ENCODE measurements at regions not wholly inside any gene's neighbourhood (a gene's known extent, or its start where the extent isn't known, plus 50 kb on each side); places are given as distances from the start of the nearest gene placed in this dataset.

DNA sequence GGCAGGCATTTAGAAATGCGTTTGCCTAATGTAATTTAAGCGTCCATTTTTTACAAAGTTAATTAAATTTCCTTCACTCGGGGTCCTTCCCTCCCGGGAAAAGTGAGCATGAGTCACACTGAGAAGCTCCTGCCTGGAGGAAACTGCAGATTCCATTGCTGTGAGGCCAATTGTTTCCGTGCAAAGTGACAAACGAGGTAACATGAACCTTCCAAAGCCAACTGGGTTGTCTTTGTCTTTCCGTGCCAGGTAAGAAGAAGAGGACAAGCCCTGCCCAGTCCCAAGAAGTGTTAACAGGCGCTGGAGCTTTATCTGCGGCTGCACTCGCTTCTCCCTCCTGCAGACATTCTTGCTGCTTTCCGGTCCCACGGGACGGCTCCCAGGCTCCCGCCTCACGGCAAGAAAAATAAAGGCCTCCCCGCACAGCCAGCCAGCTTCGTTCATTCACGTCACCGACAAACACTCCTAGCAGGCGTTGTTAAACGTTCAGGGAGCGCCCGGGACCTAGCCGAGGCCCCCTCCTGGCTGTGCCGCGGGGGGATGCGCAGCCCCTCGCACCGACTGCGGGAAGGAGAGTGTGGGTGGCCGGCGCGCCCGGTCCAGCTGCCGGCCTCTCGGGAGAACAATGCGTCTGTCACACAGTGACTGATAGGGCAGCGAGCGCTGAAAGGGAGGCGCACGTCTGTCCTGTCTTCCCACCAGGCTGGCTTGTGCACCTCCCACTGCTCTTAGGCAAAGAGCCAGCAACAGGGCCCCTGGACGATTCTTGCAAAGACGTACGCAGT lies 61.5 kb upstream of the HDDC2 start:
- POLR2A ChIA-PET: no interaction called here
- WGBS (ENCODE audit: low lambda C conversion rate): under 1% methylated on average over 32 of the region's 44 CpGs

DNA sequence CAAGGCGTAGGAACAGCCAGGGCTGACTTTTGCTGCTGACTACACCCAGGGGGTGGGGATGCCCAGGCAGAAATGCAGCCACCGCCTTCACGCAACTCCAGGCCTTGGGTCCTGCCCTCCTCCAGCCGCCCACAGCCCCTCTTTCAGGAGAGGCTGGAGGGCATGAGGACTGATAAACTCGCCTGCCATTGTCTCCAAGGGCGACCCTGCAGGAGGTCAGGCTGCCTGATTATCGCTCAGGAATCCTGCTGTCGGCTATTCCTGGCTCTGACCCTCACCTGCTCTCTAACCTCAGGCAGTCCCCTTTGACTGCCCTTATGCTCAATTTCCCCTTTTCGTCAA lies 62.0 kb upstream of the HDDC2 start:
- H4K20me1 ChIP-seq (ENCODE audit: insufficient read depth): no peaks in the 10 kb centered on the region
- H3K27ac ChIP-seq (ENCODE audit: low read depth in 2 of 2, low read length in 1 of 2): no peak overlapping the region
- 8% methylated on average over 6 of the region's 9 CpGs for WGBS (ENCODE audit: low lambda C conversion rate)
- H3F3A ChIP-seq (replicated peaks; ENCODE audit: insufficient read depth): no peaks in the 10 kb centered on the region
- no peak overlapping the region for H3K9ac ChIP-seq
- H3K4me3 ChIP-seq (ENCODE audit: low read depth in 2 of 2, low read length in 1 of 2): peak overlapping the region in 1 of 2 experiments; percentile 56; a peak in 2 of 4 replicates
- H3K4me2 ChIP-seq: peak overlapping the region; percentile 89
- H3K79me2 ChIP-seq (ENCODE audit: insufficient read depth): no peaks in the 10 kb centered on the region
- CTCF ChIA-PET: no interaction called here
- POLR2A ChIA-PET: no interaction called here
- no peaks in the 10 kb centered on the region for H3K9me3 ChIP-seq
- H3K4me1 ChIP-seq (ENCODE audit: control insufficient read depth in 1 of 2, insufficient read depth in 2 of 2, low read depth in 1 of 2, low read length in 1 of 2): peaks cover 0 to 6% of the 10 kb centered on the region in 2 experiments; a peak in 2 of 4 replicates
- 0 out of 2 replicates have a peak overlapping the region, but pooled peaks have one; percentile 79 for H2AFZ ChIP-seq (ENCODE audit: low read depth)
- no peak for TF ChIP-seq FOXJ3 (CRISPR knock-in tag; IDR thresholded peaks at IDR 0.05)
- TF ChIP-seq FOSL2 (IDR thresholded peaks at IDR 0.05; ENCODE audit: borderline replicate concordance, low read depth): no peak
- no peak for TF ChIP-seq CHD2 (IDR thresholded peaks at IDR 0.05; ENCODE audit: low read length, partially characterized antibody)
- no peak for TF ChIP-seq EZH2phosphoT487 (IDR thresholded peaks at IDR 0.05; ENCODE audit: borderline replicate concordance, low read depth)
- peaks cover 42% of the 10 kb centered on the region for H3K27me3 ChIP-seq (ENCODE audit: insufficient read depth)
- H3K36me3 ChIP-seq (replicated peaks in 1 of 2; ENCODE audit: control insufficient read depth in 1 of 2, insufficient read depth in 2 of 2, low read length in 1 of 2): no peaks in the 10 kb centered on the region
- no peak for DNase-seq
- H3K9me2 ChIP-seq: no peaks in the 10 kb centered on the region

More for the DNA sequence above, 61.5 kb upstream of the HDDC2 start:
- H2AFZ ChIP-seq (ENCODE audit: low read depth): peak overlapping the region; percentile 79
- H3K4me3 ChIP-seq (ENCODE audit: low read depth in 2 of 2, low read length in 1 of 2): peak overlapping the region; percentile 31 to 56
- H3F3A ChIP-seq (replicated peaks; ENCODE audit: insufficient read depth): no peaks in the 10 kb centered on the region
- no peaks in the 10 kb centered on the region for H4K20me1 ChIP-seq (ENCODE audit: insufficient read depth)
- DNase-seq: peak; percentile 39
- CTCF ChIA-PET: interaction anchor here (1.2 kb wide), 1 partner anchor 52 kb away, joined by 3 read pairs; no protein-coding TSS in a partner anchor
- H3K27me3 ChIP-seq (ENCODE audit: insufficient read depth): peaks cover 42% of the 10 kb centered on the region
- H3K9me3 ChIP-seq: no peaks in the 10 kb centered on the region
- no peaks in the 10 kb centered on the region for H3K9me2 ChIP-seq
- no peaks in the 10 kb centered on the region for H3K36me3 ChIP-seq (replicated peaks in 1 of 2; ENCODE audit: control insufficient read depth in 1 of 2, insufficient read depth in 2 of 2, low read length in 1 of 2)
- no peak overlapping the region for H3K27ac ChIP-seq (ENCODE audit: low read depth in 2 of 2, low read length in 1 of 2)
- H3K4me2 ChIP-seq: peak overlapping the region; percentile 89
- H3K79me2 ChIP-seq (ENCODE audit: insufficient read depth): no peaks in the 10 kb centered on the region
- TF ChIP-seq RXRA (IDR thresholded peaks at IDR 0.05; ENCODE audit: borderline replicate concordance, low read depth) (no peak), GATA2 (CRISPR knock-in tag; IDR thresholded peaks at IDR 0.05) (no peak), GABPA (IDR thresholded peaks at IDR 0.05; ENCODE audit: low read depth) (no peak), MXI1 (IDR thresholded peaks at IDR 0.05; ENCODE audit: low read depth, low read length) (no peak), FOXM1 (IDR thresholded peaks at IDR 0.05; ENCODE audit: low read depth) (no peak), TCF12 (IDR thresholded peaks at IDR 0.05) (no peak), RAD21 (IDR thresholded peaks at IDR 0.05; ENCODE audit: low read length) (no peak), NFIC (IDR thresholded peaks at IDR 0.05; ENCODE audit: borderline replicate concordance) (no peak), FOXJ3 (CRISPR knock-in tag; IDR thresholded peaks at IDR 0.05) (no peak)
- TF ChIP-seq, protein P1, sequence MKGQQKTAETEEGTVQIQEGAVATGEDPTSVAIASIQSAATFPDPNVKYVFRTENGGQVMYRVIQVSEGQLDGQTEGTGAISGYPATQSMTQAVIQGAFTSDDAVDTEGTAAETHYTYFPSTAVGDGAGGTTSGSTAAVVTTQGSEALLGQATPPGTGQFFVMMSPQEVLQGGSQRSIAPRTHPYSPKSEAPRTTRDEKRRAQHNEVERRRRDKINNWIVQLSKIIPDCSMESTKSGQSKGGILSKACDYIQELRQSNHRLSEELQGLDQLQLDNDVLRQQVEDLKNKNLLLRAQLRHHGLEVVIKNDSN (IDR thresholded peaks at IDR 0.05; ENCODE audit: borderline replicate concordance, low read depth): no peak
- TF ChIP-seq, protein P2, sequence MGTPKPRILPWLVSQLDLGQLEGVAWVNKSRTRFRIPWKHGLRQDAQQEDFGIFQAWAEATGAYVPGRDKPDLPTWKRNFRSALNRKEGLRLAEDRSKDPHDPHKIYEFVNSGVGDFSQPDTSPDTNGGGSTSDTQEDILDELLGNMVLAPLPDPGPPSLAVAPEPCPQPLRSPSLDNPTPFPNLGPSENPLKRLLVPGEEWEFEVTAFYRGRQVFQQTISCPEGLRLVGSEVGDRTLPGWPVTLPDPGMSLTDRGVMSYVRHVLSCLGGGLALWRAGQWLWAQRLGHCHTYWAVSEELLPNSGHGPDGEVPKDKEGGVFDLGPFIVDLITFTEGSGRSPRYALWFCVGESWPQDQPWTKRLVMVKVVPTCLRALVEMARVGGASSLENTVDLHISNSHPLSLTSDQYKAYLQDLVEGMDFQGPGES (IDR thresholded peaks at IDR 0.05; ENCODE audit: low read depth, low read length): no peak
- no peak overlapping the region for H3K9ac ChIP-seq
- H3K4me1 ChIP-seq (ENCODE audit: control insufficient read depth in 1 of 2, insufficient read depth in 2 of 2, low read depth in 1 of 2, low read length in 1 of 2): peaks cover 0 to 6% of the 10 kb centered on the region in 2 experiments; a peak in 2 of 4 replicates
